Testis (tissue), 2 donors: ENCODE measurements at regions not wholly inside any gene's neighbourhood (a gene's known extent, or its start where the extent isn't known, plus 50 kb on each side); places are given as distances from the start of the nearest gene placed in this dataset.

Experiments
- DNase-seq: peaks from one replicate; pipeline ENCODE4 v3.0.0-alpha.2; 2019
- H3K27ac ChIP-seq, 2 donors: fragments of 200-600 bp; sonication (generic); one replicate each; pipeline ENCODE4 v1.5.1; 2019
- H3K27me3 ChIP-seq: fragments of 200-600 bp; sonication (generic); one replicate; pipeline ENCODE4 v1.5.1; 2019
- H3K36me3 ChIP-seq: fragments of 200-600 bp; sonication (generic); one replicate; pipeline ENCODE4 v1.5.1; 2017; ENCODE audit warnings: low read depth; ENCODE audit errors: missing control alignments
- H3K4me1 ChIP-seq: fragments of 200-600 bp; sonication (generic); one replicate; pipeline ENCODE4 v1.5.1; 2019
- H3K4me3 ChIP-seq, 2 donors: fragments of 200-600 bp; sonication (generic); one replicate each; pipeline ENCODE4 v1.5.1; 2017 to 2019
- H3K9me3 ChIP-seq: fragments of 200-600 bp; sonication (generic); one replicate; pipeline ENCODE4 v1.5.1; 2017
- POLR2A ChIP-seq: fragments of 450-650 bp; IDR thresholded peaks from one replicate; pipeline ENCODE4 v1.6.1; 2017; ENCODE audit warnings: antibody characterized with exemption, mild to moderate bottlenecking, moderate library complexity
- WGBS, 2 donors: methylation state at CpG; one replicate each; pipeline ENCODE4 v1.1.5; 2018; 5-methylcytosine and 5-hydroxymethylcytosine counted together
- intact Hi-C: fragments of 100-400 bp; cut with DNase I; formaldehyde crosslinking; loops from one replicate; pipeline ENCODE4 v1.15.1; 2023; ENCODE audit warnings: low total_unique reads
- TF ChIP-seq, protein P1 (sequence below), 3 experiments: fragments of 450-650 bp in 2 of 3; fragments of 200-600 bp in 1 of 3; sonication (generic) in 1 of 3; IDR thresholded peaks; one replicate each; pipeline ENCODE4 v1.5.1; 2016 to 2019; ENCODE audit warnings: antibody characterized with exemption in 3 of 3, mild to moderate bottlenecking in 2 of 3, moderate library complexity in 1 of 3

DNA sequence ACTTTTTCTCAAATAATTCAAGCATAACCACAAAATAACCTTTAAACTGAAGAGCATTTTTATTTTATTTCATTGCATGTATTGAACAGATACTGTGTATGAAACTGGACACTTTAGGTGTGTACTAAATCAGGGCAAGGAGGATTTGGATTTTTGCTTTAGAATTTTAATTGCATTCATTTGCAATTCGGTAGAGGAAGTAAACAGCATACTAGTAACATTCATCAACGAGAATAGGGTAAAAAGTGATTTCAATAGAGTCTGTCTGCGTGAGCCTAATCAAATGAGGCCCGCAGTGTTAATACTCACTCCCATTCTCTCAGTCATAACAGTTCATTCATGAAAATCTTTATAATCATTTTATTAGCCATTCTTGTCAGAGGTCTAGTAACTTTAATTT is 200.2 kb downstream of the SPRY2 start:
- H3K27me3 ChIP-seq: no peaks in the 10 kb centered on the region
- H3K4me3 ChIP-seq: no peak overlapping the region
- no peak for DNase-seq
- 33 to 38% methylated on average over 4 of the region's 4 CpGs for WGBS, 2 donors
- H3K36me3 ChIP-seq: no peaks in the 10 kb centered on the region
- no peak overlapping the region for H3K27ac ChIP-seq
- H3K4me1 ChIP-seq: peaks cover 7% of the 10 kb centered on the region
- no peak for TF ChIP-seq POLR2A
- TF ChIP-seq, protein P1, sequence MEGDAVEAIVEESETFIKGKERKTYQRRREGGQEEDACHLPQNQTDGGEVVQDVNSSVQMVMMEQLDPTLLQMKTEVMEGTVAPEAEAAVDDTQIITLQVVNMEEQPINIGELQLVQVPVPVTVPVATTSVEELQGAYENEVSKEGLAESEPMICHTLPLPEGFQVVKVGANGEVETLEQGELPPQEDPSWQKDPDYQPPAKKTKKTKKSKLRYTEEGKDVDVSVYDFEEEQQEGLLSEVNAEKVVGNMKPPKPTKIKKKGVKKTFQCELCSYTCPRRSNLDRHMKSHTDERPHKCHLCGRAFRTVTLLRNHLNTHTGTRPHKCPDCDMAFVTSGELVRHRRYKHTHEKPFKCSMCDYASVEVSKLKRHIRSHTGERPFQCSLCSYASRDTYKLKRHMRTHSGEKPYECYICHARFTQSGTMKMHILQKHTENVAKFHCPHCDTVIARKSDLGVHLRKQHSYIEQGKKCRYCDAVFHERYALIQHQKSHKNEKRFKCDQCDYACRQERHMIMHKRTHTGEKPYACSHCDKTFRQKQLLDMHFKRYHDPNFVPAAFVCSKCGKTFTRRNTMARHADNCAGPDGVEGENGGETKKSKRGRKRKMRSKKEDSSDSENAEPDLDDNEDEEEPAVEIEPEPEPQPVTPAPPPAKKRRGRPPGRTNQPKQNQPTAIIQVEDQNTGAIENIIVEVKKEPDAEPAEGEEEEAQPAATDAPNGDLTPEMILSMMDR (IDR thresholded peaks at IDR 0.05): no peak
- intact Hi-C loops: no loop called here
- no peaks in the 10 kb centered on the region for H3K9me3 ChIP-seq

DNA sequence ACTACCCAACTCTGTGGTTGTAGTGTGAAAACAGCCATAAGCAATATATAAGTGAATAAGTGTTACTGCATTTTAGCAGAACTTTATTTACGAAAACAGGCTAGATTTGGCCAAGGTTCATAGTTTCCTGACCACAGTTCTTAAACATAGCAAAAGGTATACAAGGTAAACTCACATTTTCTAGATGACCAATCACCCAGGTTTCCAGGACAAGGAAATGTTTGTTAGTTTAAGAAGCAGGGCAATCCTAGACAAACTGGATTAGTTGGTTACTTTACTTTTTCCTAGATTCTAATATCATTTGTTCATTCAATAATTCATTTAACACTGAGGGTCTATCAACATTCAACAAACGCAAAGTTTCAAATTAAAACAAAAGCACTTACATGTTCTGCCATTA is 201.7 kb downstream of the SPRY2 start:
- intact Hi-C loops: no loop called here
- H3K4me3 ChIP-seq: no peak overlapping the region
- 94 to 98% methylated on average over 2 of the region's 2 CpGs for WGBS, 2 donors
- peaks cover 7% of the 10 kb centered on the region for H3K4me1 ChIP-seq
- H3K9me3 ChIP-seq: no peaks in the 10 kb centered on the region
- no peak for DNase-seq
- no peaks in the 10 kb centered on the region for H3K27me3 ChIP-seq
- no peak overlapping the region for H3K27ac ChIP-seq
- TF ChIP-seq, protein P1 (IDR thresholded peaks at IDR 0.05): no peak
- no peak for TF ChIP-seq POLR2A
- no peaks in the 10 kb centered on the region for H3K36me3 ChIP-seq

DNA sequence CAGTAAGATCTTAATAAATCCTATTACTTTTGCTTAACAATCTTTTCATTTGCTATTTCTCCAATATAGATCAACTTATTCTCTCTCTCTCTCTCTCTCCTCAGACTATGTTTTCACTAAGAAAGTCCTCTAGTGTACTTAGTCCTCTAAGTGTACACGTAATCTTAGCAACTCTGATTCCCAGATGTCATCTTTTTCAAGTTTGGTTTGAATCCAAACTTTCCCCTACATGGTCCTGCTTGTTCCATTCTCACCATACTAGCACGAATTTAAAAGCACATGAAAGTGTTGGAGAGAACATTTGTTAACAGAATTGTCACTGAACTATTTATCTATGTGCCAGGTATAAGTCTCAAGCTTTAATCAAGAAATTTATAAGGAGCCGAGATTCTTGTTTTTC is 202.9 kb downstream of the SPRY2 start:
- no peak for DNase-seq
- intact Hi-C loops: no loop called here
- H3K36me3 ChIP-seq: no peaks in the 10 kb centered on the region

DNA sequence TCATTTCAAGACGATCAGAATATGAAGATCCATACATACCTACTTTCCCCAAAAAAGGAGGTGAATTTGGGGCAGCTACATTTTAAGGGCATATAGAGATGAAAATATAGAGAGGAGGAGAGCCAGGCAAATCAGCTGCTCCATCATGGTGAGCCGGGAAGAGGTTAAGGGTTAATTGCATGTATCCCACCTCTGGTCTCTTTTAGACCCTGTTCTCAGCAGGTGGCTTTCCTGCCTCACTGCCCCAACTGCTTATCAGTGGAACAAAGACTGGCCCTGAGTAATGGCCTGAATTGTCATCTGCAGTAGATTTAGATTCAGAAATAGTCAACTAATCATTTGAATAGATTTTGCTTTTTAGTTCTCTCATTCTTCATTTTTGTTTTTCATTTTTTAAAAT is 206.6 kb downstream of the SPRY2 start:
- WGBS, 2 donors: 73 to 75% methylated on average over 2 of the region's 2 CpGs
- no peaks in the 10 kb centered on the region for H3K27me3 ChIP-seq
- no peak for DNase-seq
- peak overlapping the region in 1 of 2 donors; percentile 50 for H3K27ac ChIP-seq
- TF ChIP-seq POLR2A: no peak
- TF ChIP-seq, protein P1 (IDR thresholded peaks at IDR 0.05): no peak
- peaks cover 11% of the 10 kb centered on the region for H3K4me1 ChIP-seq
- no peaks in the 10 kb centered on the region for H3K9me3 ChIP-seq
- no peak overlapping the region for H3K4me3 ChIP-seq
- intact Hi-C loops: no loop called here
- H3K36me3 ChIP-seq: no peaks in the 10 kb centered on the region

More for the DNA sequence above, 202.9 kb downstream of the SPRY2 start:
- H3K4me1 ChIP-seq: peaks cover 18% of the 10 kb centered on the region
- WGBS, 2 donors: 49 to 66% methylated on average over 3 of the region's 3 CpGs
- no peak for TF ChIP-seq POLR2A
- TF ChIP-seq, protein P1 (IDR thresholded peaks at IDR 0.05): no peak
- H3K27ac ChIP-seq: no peak overlapping the region
- H3K4me3 ChIP-seq: no peak overlapping the region
- H3K27me3 ChIP-seq: no peaks in the 10 kb centered on the region
- H3K9me3 ChIP-seq: no peaks in the 10 kb centered on the region

DNA sequence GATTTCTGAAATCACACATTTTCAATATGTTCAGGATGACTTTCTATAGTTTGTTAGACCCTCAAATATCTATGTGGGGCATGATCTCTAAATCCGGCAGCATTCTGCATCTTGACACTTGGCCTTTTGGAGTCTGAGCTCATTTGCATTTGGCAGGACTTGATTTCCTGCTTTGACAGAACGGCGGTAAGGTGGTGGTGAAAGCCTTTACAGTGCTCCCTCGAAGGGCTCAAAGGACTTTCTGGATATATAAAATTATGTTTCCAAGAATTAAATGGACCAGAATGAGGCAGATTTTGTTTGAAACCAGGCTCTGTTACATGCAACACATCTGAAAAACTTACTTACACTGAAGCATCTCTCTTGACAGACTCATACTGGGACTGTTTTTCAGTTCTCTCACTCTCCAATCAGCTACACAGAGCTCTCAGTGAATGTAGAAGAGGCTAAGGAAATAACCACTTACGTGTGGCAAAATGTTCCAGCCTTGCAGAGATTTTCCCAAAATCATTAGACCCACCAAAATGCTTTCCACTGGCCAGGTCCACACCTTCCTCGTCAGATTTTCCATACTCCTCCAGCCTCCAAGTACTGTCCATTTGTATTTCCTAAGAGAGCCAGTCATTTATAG is 207.2 kb downstream of the SPRY2 start:
- no peaks in the 10 kb centered on the region for H3K9me3 ChIP-seq
- TF ChIP-seq, protein P1 (IDR thresholded peaks at IDR 0.05): no peak
- DNase-seq: no peak
- intact Hi-C loops: no loop called here
- 46 to 51% methylated on average over 6 of the region's 6 CpGs for WGBS, 2 donors
- H3K27ac ChIP-seq: peak overlapping the region in 1 of 2 donors; percentile 50
- H3K4me3 ChIP-seq: no peak overlapping the region
- H3K36me3 ChIP-seq: no peaks in the 10 kb centered on the region
- H3K4me1 ChIP-seq: peaks cover 11% of the 10 kb centered on the region
- no peaks in the 10 kb centered on the region for H3K27me3 ChIP-seq
